ENCODE measurements at regions not wholly inside any gene's neighbourhood (a gene's known extent, or its start where the extent isn't known, plus 50 kb on each side); places are given as distances from the start of the nearest gene placed in this dataset.

- DNase-seq (ENCODE audit: low read depth), result no peak
Measured at GRCh38 chr2:187935126-187935525, 356.5 kb upstream of the GULP1 start.

GRCh38 chr2:187936228-187936627, 355.4 kb upstream of the GULP1 start:
- no peak for DNase-seq (ENCODE audit: low read depth)

GRCh38 chr2:187939180-187939579, 352.5 kb upstream of the GULP1 start:
- no peak for DNase-seq (ENCODE audit: low read depth)

- no peak for DNase-seq (ENCODE audit: low read depth)
Measured at GRCh38 chr2:187942876-187943275, 348.8 kb upstream of the GULP1 start.

DNA sequence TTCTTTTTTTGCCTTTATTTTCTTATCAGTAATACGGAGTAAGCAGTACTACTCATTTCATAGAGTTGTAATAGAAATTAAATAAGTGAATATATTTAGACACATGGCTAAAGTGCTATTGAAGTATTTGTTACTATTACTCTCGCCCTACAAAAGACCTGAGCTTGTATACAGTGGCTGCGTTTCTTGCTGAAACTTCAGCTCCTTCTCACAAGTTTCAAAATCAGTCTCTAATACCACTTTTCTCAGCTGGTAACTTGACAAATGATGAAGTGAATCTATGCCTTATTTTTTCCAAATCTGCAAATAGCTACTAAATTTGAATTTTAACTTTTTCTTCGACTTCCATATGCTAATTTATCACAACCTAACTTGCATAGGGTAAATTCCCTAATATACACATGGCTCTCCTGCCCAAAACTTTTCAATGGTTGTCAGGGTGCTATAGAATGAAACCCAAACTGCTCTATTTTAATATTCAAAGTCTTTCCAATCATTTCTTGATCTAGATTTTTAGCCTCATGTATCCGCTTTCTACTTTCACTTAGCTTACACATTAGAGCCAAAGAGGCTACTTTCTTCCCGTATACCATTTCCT, 347.8 kb upstream of the GULP1 start:
- no peak for DNase-seq (ENCODE audit: low read depth)

GRCh38 chr2:187949859-187950258, 341.8 kb upstream of the GULP1 start:
- no peak for DNase-seq (ENCODE audit: low read depth)

DNA sequence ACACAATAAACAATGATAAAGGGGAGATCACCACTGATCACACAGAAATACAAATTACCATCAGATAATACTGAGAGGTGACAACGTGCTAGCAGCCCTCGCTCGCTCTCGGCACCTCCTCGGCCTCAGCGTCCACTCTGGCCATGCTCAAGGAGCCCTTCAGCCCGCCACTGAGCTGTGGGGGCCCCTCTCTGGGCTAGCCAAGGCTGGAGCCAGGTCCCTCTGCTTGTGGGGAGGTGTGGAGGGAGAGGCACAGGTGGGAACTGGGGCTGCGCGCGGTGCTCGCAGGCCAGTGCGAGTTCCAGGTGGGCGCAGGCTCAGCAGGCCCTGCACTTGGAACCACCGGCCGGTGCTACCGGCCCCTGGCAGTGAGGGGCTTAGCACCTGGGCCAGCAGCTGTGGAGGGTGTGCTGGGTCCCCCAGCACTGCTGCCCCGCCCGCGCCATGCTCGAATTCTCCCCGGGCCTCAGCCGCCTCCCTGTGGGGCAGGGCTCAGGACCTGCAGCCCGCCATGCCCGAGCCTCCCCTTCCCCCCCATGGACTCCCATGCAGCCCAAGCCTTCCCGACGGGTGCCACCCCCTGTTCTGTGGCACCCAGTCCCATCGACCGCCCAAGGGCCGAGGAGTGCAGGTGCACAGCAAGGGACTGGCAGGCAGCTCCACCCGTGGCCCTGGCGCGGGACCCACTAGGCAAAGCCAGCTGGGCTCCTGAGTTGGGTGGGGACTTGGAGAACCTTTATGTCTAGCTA, 340.0 kb upstream of the GULP1 start:
- DNase-seq (ENCODE audit: low read depth), result no peak

DNA sequence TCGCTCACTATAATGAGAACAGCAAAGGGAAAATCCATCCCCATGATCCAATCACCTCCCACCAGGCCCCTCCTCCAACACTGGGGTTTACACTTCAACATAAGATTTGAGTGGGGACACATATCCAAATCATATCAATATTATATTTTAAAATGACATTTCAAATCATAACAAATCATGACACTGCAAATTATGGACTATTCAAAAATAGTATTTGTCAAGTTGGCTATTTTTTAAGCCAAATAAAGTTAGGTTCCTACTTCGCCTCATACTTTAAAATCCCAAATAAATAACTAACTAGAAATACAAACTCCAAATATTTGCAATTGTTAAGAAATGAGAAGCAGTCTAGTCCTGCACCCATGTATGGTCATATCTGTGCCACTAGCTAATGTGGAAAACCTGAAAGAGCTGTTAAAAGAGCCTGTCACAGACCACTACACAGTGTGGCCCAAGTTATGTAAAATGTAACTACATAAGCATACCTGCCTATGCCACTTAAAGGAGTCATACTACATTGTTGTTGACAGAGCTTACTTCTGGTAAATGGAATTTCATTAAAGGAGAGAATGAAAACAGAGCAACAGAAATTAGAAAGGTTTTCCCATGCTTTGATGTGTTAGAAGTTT, 334.7 kb upstream of the GULP1 start:
- DNase-seq (ENCODE audit: low read depth), result peak; percentile 77

DNA sequence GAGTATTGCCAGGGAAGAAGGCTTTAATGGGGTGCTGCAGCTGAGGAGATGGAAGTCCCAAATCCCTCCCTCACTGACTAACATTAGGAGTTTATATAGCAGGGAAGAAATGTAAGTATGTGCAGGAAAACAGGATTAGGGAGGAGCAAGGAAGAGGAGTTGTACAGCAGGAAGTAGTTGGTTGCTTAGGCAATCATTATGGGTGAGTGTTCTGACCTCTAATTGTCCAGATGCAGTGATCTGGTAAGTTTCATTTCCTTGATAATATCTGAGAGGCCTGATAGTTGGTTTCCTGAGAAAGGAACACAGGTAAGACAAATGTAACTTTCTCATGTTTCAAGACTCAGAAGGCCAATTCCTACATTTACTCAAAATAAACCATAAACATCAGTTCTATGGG, 331.9 kb upstream of the GULP1 start:
- DNase-seq (ENCODE audit: low read depth), result peak; percentile 90

DNA sequence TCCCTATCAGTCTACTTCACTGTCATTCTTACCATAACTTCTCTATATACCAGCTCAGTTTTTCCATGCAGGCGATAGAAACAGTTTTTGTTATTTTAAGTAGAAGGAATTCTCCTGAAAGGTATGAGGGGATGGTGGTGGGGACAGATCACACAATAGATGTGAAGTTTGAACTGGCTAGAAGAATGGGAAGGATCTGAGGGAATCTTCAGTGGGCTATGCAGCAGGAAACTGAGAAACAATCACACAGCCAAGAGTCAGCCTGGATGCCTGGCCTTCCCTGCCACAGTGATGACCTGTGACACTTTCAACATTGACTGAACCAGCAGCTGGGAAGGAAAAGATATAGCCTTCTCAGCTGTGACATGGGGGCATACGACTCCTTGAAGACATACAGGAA, 329.1 kb upstream of the GULP1 start:
- DNase-seq (ENCODE audit: low read depth), result no peak

- DNase-seq (ENCODE audit: low read depth), result peak; percentile 21
Measured at GRCh38 chr2:187964746-187965145, 326.9 kb upstream of the GULP1 start.

DNA sequence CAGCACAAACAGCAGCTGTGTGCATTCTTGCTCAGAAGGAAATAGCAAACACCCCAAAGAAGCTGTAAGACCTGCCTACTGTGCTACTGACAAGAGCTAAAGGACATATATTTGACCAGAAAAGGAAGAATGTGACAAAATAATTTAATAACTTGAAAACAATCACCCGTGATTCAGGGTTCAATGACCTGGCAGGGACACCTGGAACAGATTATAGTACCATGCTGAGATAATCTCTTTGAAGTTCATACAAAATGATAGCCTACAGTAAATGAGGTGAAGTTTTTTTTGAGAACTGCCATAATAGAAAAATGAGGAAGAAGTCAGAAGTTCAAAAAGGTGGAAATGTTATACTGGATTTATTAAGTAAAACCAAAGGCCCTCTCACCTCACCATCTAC, 324.8 kb upstream of the GULP1 start:
- no peak for DNase-seq (ENCODE audit: low read depth)

DNA sequence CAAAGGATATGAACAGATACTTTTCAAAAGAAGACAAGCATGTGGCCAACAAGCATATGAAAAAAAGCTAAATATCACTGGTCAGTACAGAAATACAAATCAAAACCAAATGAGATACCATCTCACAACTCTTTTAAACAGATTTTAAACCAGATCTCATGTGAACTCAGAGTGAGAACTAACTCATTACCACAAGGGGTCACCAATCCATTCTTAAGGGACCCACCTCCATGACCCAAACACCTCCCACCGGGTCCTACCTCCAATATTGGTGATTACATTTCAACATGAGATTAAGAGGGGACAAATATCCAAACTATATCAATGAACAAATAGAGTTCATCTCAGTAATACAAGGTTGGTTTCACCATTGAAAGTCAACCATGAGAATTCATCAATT, 319.8 kb upstream of the GULP1 start:
- DNase-seq (ENCODE audit: low read depth), result no peak

GRCh38 chr2:187976259-187976985, 315.3 kb upstream of the GULP1 start:
- DNase-seq (ENCODE audit: low read depth), result peak; percentile 57

DNA sequence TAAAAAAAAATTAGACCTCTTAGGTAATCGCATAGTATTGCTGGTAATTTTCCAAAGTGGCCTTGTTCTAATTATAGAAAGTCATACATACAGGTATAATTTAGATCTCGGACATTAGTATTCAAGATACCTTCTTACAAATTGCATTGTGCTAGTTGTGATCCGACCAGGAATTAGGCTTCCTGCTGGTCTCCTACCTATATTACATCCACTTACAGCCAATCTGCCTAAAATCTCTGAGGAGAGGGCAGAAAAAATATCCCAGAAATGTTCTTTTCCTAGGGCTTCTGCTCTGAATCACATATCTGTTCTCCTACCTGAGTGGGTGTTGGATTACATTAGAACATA, 314.7 kb upstream of the GULP1 start:
- no peak for DNase-seq (ENCODE audit: low read depth)

- no peak for DNase-seq (ENCODE audit: low read depth)
Measured at GRCh38 chr2:187978356-187978755, 313.3 kb upstream of the GULP1 start.

GRCh38 chr2:187982668-187983067, 309.0 kb upstream of the GULP1 start:
- DNase-seq (ENCODE audit: low read depth), result peak; percentile 92

DNA sequence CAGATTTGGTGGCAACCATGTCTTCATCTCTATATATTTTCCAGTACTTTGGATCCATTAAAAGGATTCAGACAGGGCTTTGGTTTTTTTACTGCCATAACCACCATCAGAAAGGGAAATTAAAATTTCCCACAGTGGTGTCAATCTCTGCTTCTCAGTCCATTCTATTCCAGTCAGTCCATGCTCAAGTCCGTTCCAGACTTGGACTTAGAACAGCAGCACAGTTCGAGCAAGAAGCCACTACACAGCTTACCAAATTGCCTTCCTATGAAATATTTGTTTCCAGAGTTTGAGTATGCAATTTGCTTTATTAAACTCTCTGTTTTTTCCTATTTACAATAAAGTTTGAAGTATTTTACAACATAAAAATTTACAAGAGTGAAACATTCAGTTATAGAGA, 306.5 kb upstream of the GULP1 start:
- no peak for DNase-seq (ENCODE audit: low read depth)

GRCh38 chr2:187985923-187986322, 305.8 kb upstream of the GULP1 start:
- DNase-seq (ENCODE audit: low read depth), result no peak

GRCh38 chr2:187986390-187987105, 305.1 kb upstream of the GULP1 start:
- peak; percentile 30 for DNase-seq (ENCODE audit: low read depth)

GRCh38 chr2:187988348-187988747, 303.3 kb upstream of the GULP1 start:
- DNase-seq (ENCODE audit: low read depth), result no peak
